ENCODE measurements at regions not wholly inside any gene's neighbourhood (a gene's known extent, or its start where the extent isn't known, plus 50 kb on each side); places are given as distances from the start of the nearest gene placed in this dataset.

DNA sequence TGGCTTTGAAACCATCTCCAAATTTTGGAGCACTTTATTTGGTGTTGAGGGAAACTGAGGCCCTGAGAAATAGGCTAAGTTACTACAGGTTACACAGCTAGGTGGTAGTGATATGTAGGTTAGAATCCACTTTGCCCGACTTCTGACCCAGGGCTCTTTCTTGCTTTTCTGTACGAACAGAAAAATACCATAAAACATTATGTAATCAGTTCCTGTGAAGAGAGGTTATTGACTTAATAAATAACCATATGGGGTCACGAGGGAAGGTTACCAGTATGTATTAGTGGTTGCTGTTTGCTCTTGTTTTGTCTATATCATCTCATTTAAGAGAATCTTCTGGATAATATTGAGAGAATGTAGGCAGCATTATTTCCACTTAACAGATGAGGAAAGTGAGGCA lies 172.2 kb upstream of the MAF start:
- TF ChIP-seq, protein P1, sequence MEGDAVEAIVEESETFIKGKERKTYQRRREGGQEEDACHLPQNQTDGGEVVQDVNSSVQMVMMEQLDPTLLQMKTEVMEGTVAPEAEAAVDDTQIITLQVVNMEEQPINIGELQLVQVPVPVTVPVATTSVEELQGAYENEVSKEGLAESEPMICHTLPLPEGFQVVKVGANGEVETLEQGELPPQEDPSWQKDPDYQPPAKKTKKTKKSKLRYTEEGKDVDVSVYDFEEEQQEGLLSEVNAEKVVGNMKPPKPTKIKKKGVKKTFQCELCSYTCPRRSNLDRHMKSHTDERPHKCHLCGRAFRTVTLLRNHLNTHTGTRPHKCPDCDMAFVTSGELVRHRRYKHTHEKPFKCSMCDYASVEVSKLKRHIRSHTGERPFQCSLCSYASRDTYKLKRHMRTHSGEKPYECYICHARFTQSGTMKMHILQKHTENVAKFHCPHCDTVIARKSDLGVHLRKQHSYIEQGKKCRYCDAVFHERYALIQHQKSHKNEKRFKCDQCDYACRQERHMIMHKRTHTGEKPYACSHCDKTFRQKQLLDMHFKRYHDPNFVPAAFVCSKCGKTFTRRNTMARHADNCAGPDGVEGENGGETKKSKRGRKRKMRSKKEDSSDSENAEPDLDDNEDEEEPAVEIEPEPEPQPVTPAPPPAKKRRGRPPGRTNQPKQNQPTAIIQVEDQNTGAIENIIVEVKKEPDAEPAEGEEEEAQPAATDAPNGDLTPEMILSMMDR (IDR thresholded peaks at IDR 0.05; ENCODE audit: low read depth, low read length, poor library complexity, severe bottlenecking) = no peak
- no peak for TF ChIP-seq EZH2phosphoT487 (IDR thresholded peaks at IDR 0.05; ENCODE audit: borderline replicate concordance, low read length)

Data from DOHH2 (cell line).